ENCODE measurements at regions not wholly inside any gene's neighbourhood (a gene's known extent, or its start where the extent isn't known, plus 50 kb on each side); places are given as distances from the start of the nearest gene placed in this dataset.

- TF ChIP-seq GATA2 (IDR thresholded peaks at IDR 0.05; ENCODE audit: low read depth, low read length) (no peak), GATA3 (IDR thresholded peaks at IDR 0.05; ENCODE audit: low read depth, low read length) (no peak)
Observed at GRCh38 chr20:59446376-59446775, 146.0 kb downstream of the EDN3 start.

Measured in SH-SY5Y (cell line).